ENCODE measurements at regions not wholly inside any gene's neighbourhood (a gene's known extent, or its start where the extent isn't known, plus 50 kb on each side); places are given as distances from the start of the nearest gene placed in this dataset.

DNA sequence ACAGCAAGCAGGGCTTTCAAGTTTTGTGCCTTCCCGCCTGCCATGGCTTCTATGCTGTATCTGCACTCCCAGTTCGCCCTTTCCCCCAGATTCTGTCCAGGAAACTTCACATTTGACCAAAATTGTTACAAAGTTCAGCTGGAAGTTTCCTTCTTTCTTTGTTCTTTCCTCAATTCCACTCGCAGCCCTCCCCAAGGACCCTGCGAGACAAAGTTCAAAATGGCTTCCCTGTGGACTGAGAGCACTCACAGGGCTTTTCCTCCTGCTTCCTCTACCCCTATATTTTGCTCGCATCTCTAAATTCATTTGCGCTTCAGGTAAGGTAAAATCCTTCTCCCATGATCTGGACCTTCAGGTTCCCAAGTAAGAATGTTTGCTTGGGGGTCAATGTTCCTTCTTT lies 1348.4 kb upstream of the B3GALT2 start:
- TF ChIP-seq, protein P1, sequence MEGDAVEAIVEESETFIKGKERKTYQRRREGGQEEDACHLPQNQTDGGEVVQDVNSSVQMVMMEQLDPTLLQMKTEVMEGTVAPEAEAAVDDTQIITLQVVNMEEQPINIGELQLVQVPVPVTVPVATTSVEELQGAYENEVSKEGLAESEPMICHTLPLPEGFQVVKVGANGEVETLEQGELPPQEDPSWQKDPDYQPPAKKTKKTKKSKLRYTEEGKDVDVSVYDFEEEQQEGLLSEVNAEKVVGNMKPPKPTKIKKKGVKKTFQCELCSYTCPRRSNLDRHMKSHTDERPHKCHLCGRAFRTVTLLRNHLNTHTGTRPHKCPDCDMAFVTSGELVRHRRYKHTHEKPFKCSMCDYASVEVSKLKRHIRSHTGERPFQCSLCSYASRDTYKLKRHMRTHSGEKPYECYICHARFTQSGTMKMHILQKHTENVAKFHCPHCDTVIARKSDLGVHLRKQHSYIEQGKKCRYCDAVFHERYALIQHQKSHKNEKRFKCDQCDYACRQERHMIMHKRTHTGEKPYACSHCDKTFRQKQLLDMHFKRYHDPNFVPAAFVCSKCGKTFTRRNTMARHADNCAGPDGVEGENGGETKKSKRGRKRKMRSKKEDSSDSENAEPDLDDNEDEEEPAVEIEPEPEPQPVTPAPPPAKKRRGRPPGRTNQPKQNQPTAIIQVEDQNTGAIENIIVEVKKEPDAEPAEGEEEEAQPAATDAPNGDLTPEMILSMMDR (IDR thresholded peaks at IDR 0.05; ENCODE audit: borderline replicate concordance, extremely low read depth, low read length, poor library complexity, severe bottlenecking), result no peak
- TF ChIP-seq EZH2 (IDR thresholded peaks at IDR 0.05; ENCODE audit: borderline replicate concordance, low read depth, low read length, severe bottlenecking), result no peak
